GM19372 (cell line): ENCODE measurements at regions not wholly inside any gene's neighbourhood (a gene's known extent, or its start where the extent isn't known, plus 50 kb on each side); places are given as distances from the start of the nearest gene placed in this dataset.
"Not testable (repeated sequence)": the region's sequence is repeated elsewhere in the genome, so short reads cannot be mapped to it uniquely, and the experiment has no call there.

ENCODE experiments used
- ATAC-seq: cut with Tn5 transposase; IDR thresholded peaks from one replicate; pipeline ENCODE4 v1.9.1; 2021; ENCODE audit warnings: mild to moderate bottlenecking, low read depth, moderate library complexity; ENCODE audit not compliant: unreplicated experiment

GRCh38 chr3:103406320-103406850 is 971.6 kb downstream of the ZPLD1 start:
- ATAC-seq, result no peak

GRCh38 chr3:103410231-103410630 is 975.4 kb downstream of the ZPLD1 start:
- no peak for ATAC-seq

GRCh38 chr3:103421460-103421859 is 986.6 kb downstream of the ZPLD1 start:
- no peak for ATAC-seq

GRCh38 chr3:103437883-103438282 is 1003.1 kb downstream of the ZPLD1 start:
- no peak for ATAC-seq

- peak; percentile 65 for ATAC-seq
Observed at GRCh38 chr3:103440539-103441203, 1005.9 kb downstream of the ZPLD1 start.

GRCh38 chr3:103446953-103447629 is 1012.3 kb downstream of the ZPLD1 start:
- no peak for ATAC-seq

GRCh38 chr3:103453152-103453551 is 1018.3 kb downstream of the ZPLD1 start:
- ATAC-seq, result no peak

GRCh38 chr3:103459815-103460214 is 1025.0 kb downstream of the ZPLD1 start:
- no peak for ATAC-seq

GRCh38 chr3:103470498-103470897 is 1035.7 kb downstream of the ZPLD1 start:
- ATAC-seq, result no peak

GRCh38 chr3:103494011-103494410 is 1059.2 kb downstream of the ZPLD1 start:
- ATAC-seq, result no peak

- ATAC-seq, result no peak
Observed at GRCh38 chr3:103494512-103494911, 1059.7 kb downstream of the ZPLD1 start.

GRCh38 chr3:103495186-103495585 is 1060.4 kb downstream of the ZPLD1 start:
- no peak for ATAC-seq

- ATAC-seq, result no peak
Observed at GRCh38 chr3:103499132-103499900, 1064.5 kb downstream of the ZPLD1 start.

GRCh38 chr3:103499967-103500366 is 1065.2 kb downstream of the ZPLD1 start:
- no peak for ATAC-seq

GRCh38 chr3:103510760-103511159 is 1075.9 kb downstream of the ZPLD1 start:
- ATAC-seq, result no peak

GRCh38 chr3:103511891-103512290 is 1077.1 kb downstream of the ZPLD1 start:
- no peak for ATAC-seq

- ATAC-seq, result no peak
Observed at GRCh38 chr3:103512595-103512994, 1077.8 kb downstream of the ZPLD1 start.

GRCh38 chr3:103513003-103513402 is 1078.2 kb downstream of the ZPLD1 start:
- ATAC-seq, result no peak

GRCh38 chr3:103515116-103515515 is 1080.3 kb downstream of the ZPLD1 start:
- no peak for ATAC-seq

GRCh38 chr3:103516950-103517349 is 1082.1 kb downstream of the ZPLD1 start:
- ATAC-seq, result no peak

- not testable (repeated sequence) for ATAC-seq
Observed at GRCh38 chr3:103531327-103531726, 1096.5 kb downstream of the ZPLD1 start.
